ENCODE measurements at regions not wholly inside any gene's neighbourhood (a gene's known extent, or its start where the extent isn't known, plus 50 kb on each side); places are given as distances from the start of the nearest gene placed in this dataset.

DNA sequence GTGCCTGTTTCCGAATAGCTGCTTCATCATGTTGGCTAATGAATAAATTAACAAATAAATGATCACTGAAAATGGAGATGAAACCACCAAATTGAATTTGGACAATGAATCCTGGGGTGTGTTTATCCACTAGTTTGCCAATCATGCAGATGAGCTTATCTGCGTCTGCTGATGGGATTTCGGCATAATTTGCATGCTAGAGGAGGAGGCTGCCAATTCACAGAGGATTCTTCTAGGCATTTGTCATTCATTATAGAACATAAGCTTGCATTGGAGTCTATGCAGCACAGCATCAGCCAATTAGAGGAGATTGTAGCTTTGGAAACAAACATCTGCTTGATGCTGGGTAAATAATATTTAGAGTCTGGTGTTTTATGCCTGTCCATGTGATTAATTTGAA, 123.1 kb downstream of the NPIPB5 start:
- Histone ChIP-seq H3K4me3 (no peak overlapping the region), H3K4me1 (no peaks in the 10 kb centered on the region), H3K36me3 (no peaks in the 10 kb centered on the region), H3K9me3 (peaks cover 0 to 5% (median 1%) of the 10 kb centered on the region in 4 donors), H3K27me3 (no peaks in the 10 kb centered on the region), H3K27ac (no peak overlapping the region)
- ATAC-seq (ENCODE audit: low FRiP score in 2 of 2): no peak
- no peak for DNase-seq
- TF ChIP-seq, protein P1, sequence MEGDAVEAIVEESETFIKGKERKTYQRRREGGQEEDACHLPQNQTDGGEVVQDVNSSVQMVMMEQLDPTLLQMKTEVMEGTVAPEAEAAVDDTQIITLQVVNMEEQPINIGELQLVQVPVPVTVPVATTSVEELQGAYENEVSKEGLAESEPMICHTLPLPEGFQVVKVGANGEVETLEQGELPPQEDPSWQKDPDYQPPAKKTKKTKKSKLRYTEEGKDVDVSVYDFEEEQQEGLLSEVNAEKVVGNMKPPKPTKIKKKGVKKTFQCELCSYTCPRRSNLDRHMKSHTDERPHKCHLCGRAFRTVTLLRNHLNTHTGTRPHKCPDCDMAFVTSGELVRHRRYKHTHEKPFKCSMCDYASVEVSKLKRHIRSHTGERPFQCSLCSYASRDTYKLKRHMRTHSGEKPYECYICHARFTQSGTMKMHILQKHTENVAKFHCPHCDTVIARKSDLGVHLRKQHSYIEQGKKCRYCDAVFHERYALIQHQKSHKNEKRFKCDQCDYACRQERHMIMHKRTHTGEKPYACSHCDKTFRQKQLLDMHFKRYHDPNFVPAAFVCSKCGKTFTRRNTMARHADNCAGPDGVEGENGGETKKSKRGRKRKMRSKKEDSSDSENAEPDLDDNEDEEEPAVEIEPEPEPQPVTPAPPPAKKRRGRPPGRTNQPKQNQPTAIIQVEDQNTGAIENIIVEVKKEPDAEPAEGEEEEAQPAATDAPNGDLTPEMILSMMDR (IDR thresholded peaks at IDR 0.05): no peak
- TF ChIP-seq POLR2A (IDR thresholded peaks at IDR 0.05) (no peak), POLR2AphosphoS5 (IDR thresholded peaks at IDR 0.05) (no peak), EP300 (IDR thresholded peaks at IDR 0.05) (no peak)
- WGBS, 2 donors: 61 to 65% methylated on average over 3 of the region's 3 CpGs

DNA sequence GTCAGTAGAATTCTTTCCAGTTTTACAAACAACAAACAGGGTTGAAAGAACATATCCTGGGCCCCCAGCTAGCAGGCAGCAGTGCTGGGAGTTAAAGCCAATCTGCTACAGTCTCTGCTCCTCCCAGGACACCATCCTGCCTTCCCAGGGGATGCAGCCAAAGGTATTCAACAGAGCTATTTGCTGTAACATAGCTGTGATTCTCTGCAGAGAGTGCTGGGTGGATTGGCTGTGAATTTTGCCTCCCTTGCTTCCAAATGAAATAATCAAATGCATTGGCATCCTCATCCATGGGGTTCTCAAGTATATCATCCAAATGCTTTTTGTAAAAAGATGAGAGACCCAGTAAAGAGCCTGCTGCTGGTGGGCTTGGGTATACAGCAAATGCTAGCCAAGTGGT, 124.3 kb downstream of the NPIPB5 start:
- Histone ChIP-seq H3K36me3 (no peaks in the 10 kb centered on the region), H3K4me3 (no peak overlapping the region), H3K9me3 (peaks cover 0 to 5% (median 1%) of the 10 kb centered on the region in 4 donors), H3K27me3 (no peaks in the 10 kb centered on the region), H3K4me1 (no peaks in the 10 kb centered on the region), H3K27ac (no peak overlapping the region)
- DNase-seq (no peak), ATAC-seq (ENCODE audit: low FRiP score in 2 of 2) (no peak)
- no peak for TF ChIP-seq EP300 (IDR thresholded peaks at IDR 0.05)
- TF ChIP-seq, protein P1 (IDR thresholded peaks at IDR 0.05): no peak
- no peak for TF ChIP-seq POLR2A (IDR thresholded peaks at IDR 0.05)
- no peak for TF ChIP-seq POLR2AphosphoS5 (IDR thresholded peaks at IDR 0.05)

- Histone ChIP-seq H3K27me3 (no peaks in the 10 kb centered on the region), H3K36me3 (no peaks in the 10 kb centered on the region), H3K27ac (no peak overlapping the region), H3K4me1 (no peaks in the 10 kb centered on the region), H3K9me3 (peaks cover 0 to 5% (median 1%) of the 10 kb centered on the region in 4 donors), H3K4me3 (no peak overlapping the region)
- TF ChIP-seq POLR2A (IDR thresholded peaks at IDR 0.05) (no peak), POLR2AphosphoS5 (IDR thresholded peaks at IDR 0.05) (no peak), EP300 (IDR thresholded peaks at IDR 0.05) (no peak)
- TF ChIP-seq, protein P1 (IDR thresholded peaks at IDR 0.05): no peak
- WGBS, 2 donors: 9 to 11% methylated on average over 2 of the region's 2 CpGs
- ATAC-seq (ENCODE audit: low FRiP score in 2 of 2) (no peak), DNase-seq (no peak)
Observed at GRCh38 chr16:22635357-22635761, 124.7 kb downstream of the NPIPB5 start.

DNA sequence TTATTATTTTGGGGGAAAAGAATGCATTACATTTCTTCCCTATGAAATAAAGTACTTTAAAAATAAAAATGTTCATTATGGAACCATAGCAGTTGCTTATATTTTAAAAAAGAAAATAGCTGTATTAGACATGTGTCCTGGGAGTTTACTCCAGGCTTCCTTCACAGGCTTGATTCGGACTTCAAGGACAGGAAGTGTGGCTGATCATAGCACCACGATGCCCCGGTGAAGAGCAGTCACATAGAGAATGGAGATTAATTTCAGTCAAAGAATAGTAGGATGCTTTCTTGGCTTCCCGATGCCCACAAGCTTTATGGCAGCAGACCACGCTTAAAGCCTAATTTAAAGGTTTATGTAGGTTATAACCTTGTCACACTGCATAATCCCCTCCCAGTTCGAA, 125.1 kb downstream of the NPIPB5 start:
- DNase-seq (no peak), ATAC-seq (ENCODE audit: low FRiP score in 2 of 2) (no peak)
- 31 to 48% methylated on average over 6 of the region's 6 CpGs for WGBS, 2 donors
- TF ChIP-seq, protein P1 (IDR thresholded peaks at IDR 0.05): no peak
- TF ChIP-seq POLR2AphosphoS5 (IDR thresholded peaks at IDR 0.05) (no peak), EP300 (IDR thresholded peaks at IDR 0.05) (no peak), POLR2A (IDR thresholded peaks at IDR 0.05) (no peak)
- Histone ChIP-seq H3K9me3 (peaks cover 0 to 5% (median 1%) of the 10 kb centered on the region in 4 donors), H3K36me3 (no peaks in the 10 kb centered on the region), H3K27me3 (no peaks in the 10 kb centered on the region), H3K4me1 (no peaks in the 10 kb centered on the region), H3K27ac (no peak overlapping the region), H3K4me3 (no peak overlapping the region)

- no peaks in the 10 kb centered on the region for H3K36me3 ChIP-seq
- H3K27me3 ChIP-seq: no peaks in the 10 kb centered on the region
- 75 to 82% methylated on average over 8 of the region's 8 CpGs for WGBS, 2 donors
Observed at GRCh38 chr16:22638393-22639206, 127.9 kb downstream of the NPIPB5 start.

More at GRCh38 chr16:22638393-22639206, 127.9 kb downstream of the NPIPB5 start:
- TF ChIP-seq POLR2AphosphoS5 (IDR thresholded peaks at IDR 0.05): no peak
- TF ChIP-seq, protein P1 (IDR thresholded peaks at IDR 0.05): no peak
- TF ChIP-seq POLR2A (IDR thresholded peaks at IDR 0.05): no peak
- peak in 1 of 4 donors; percentile 13 for TF ChIP-seq EP300 (IDR thresholded peaks at IDR 0.05)
- DNase-seq: no peak
- peaks cover 0 to 5% (median 1%) of the 10 kb centered on the region in 4 donors for H3K9me3 ChIP-seq
- H3K4me1 ChIP-seq: no peaks in the 10 kb centered on the region
- H3K4me3 ChIP-seq: no peak overlapping the region
- H3K27ac ChIP-seq: peak overlapping the region in 1 of 4 donors; percentile 7
- peak in 1 of 2 donors; percentile 32 for ATAC-seq (ENCODE audit: low FRiP score in 2 of 2)

Measured in upper lobe of left lung (tissue), 6 donors.